A204.1 (cell line): ENCODE measurements at regions not wholly inside any gene's neighbourhood (a gene's known extent, or its start where the extent isn't known, plus 50 kb on each side); places are given as distances from the start of the nearest gene placed in this dataset.
"Not testable (repeated sequence)": the region's sequence is repeated elsewhere in the genome, so short reads cannot be mapped to it uniquely, and the experiment has no call there.

Source experiments
- FAIRE-seq: peaks from 2 replicates; lab custom pipeline; 2012; peaks lifted over from hg19 to GRCh38; lab: Jason Lieb, UNC

GRCh38 chr5:85849411-85849810 is 768.3 kb upstream of the COX7C start:
- no peak for FAIRE-seq

- FAIRE-seq: no peak
These were observed 752.4 kb upstream of the COX7C start for GRCh38 chr5:85865296-85865695.

GRCh38 chr5:85868070-85868469 is 749.7 kb upstream of the COX7C start:
- FAIRE-seq: no peak

GRCh38 chr5:85893996-85894395 is 723.7 kb upstream of the COX7C start:
- no peak for FAIRE-seq

GRCh38 chr5:85896514-85896913 is 721.2 kb upstream of the COX7C start:
- no peak for FAIRE-seq

- no peak for FAIRE-seq
These were observed 711.3 kb upstream of the COX7C start for GRCh38 chr5:85906460-85906859.

GRCh38 chr5:85910335-85910734 is 707.4 kb upstream of the COX7C start:
- FAIRE-seq: peak; percentile 100

GRCh38 chr5:85920984-85921383 is 696.8 kb upstream of the COX7C start:
- no peak for FAIRE-seq

- FAIRE-seq: no peak
These were observed 696.2 kb upstream of the COX7C start for GRCh38 chr5:85921590-85921989.

GRCh38 chr5:85927632-85928031 is 690.1 kb upstream of the COX7C start:
- no peak for FAIRE-seq

GRCh38 chr5:85929713-85930112 is 688.0 kb upstream of the COX7C start:
- FAIRE-seq: peak; percentile 6

- no peak for FAIRE-seq
These were observed 686.5 kb upstream of the COX7C start for GRCh38 chr5:85931220-85931619.

- FAIRE-seq: no peak
These were observed 679.5 kb upstream of the COX7C start for GRCh38 chr5:85938201-85938600.

GRCh38 chr5:85951707-85952210 is 666.0 kb upstream of the COX7C start:
- FAIRE-seq: no peak

- no peak for FAIRE-seq
These were observed 665.1 kb upstream of the COX7C start for GRCh38 chr5:85952680-85953079.

- no peak for FAIRE-seq
These were observed 650.1 kb upstream of the COX7C start for GRCh38 chr5:85967681-85968080.

- no peak for FAIRE-seq
These were observed 645.2 kb upstream of the COX7C start for GRCh38 chr5:85972539-85972938.

- no peak for FAIRE-seq
These were observed 632.6 kb upstream of the COX7C start for GRCh38 chr5:85985167-85985566.

GRCh38 chr5:85990998-85991397 is 626.7 kb upstream of the COX7C start:
- FAIRE-seq: no peak

- FAIRE-seq: not testable (repeated sequence)
These were observed 623.1 kb upstream of the COX7C start for GRCh38 chr5:85994653-85995052.

- no peak for FAIRE-seq
These were observed 619.1 kb upstream of the COX7C start for GRCh38 chr5:85998656-85999055.

GRCh38 chr5:86008293-86008692 is 609.4 kb upstream of the COX7C start:
- no peak for FAIRE-seq

GRCh38 chr5:86008704-86009103 is 609.0 kb upstream of the COX7C start:
- no peak for FAIRE-seq

- no peak for FAIRE-seq
These were observed 605.8 kb upstream of the COX7C start for GRCh38 chr5:86011937-86012336.

- FAIRE-seq: no peak
These were observed 588.4 kb upstream of the COX7C start for GRCh38 chr5:86029308-86029707.
